ENCODE measurements at regions not wholly inside any gene's neighbourhood (a gene's known extent, or its start where the extent isn't known, plus 50 kb on each side); places are given as distances from the start of the nearest gene placed in this dataset.

GRCh38 chr1:96234299-96234698 lies 487.3 kb upstream of the PTBP2 start:
- Histone ChIP-seq H3K4me2 (ENCODE audit: low read length) (peak overlapping the region; percentile 49), H3K4me3 (ENCODE audit: insufficient read depth, low read depth, low read length) (no peak overlapping the region), H3K79me2 (ENCODE audit: insufficient read depth, low read length) (no peaks in the 10 kb centered on the region), H3K36me3 (ENCODE audit: insufficient read depth, low read length) (no peaks in the 10 kb centered on the region), H3K9ac (ENCODE audit: low read length) (no peak overlapping the region), H3K27me3 (ENCODE audit: insufficient read depth, low read length) (no peaks in the 10 kb centered on the region), H3K27ac (ENCODE audit: low read depth, low read length) (no peak overlapping the region), H3K4me1 (ENCODE audit: insufficient read depth, low read length) (peaks cover 3% of the 10 kb centered on the region), H3K9me3 (ENCODE audit: insufficient read depth, low read depth, low read length) (no peaks in the 10 kb centered on the region), H2AFZ (ENCODE audit: low read depth, low read length) (no peak overlapping the region), H4K20me1 (ENCODE audit: insufficient read depth, low read length) (no peaks in the 10 kb centered on the region)
- Mint-ChIP-seq H3K36me3 (ENCODE audit: low read depth, unreplicated experiment) (no peaks in the 10 kb centered on the region), H3K27me3 (ENCODE audit: low read depth, unreplicated experiment) (no peaks in the 10 kb centered on the region), H3K4me1 (ENCODE audit: low read depth, unreplicated experiment) (peaks cover 5% of the 10 kb centered on the region), H3K4me3 (ENCODE audit: unreplicated experiment) (no peak overlapping the region), H3K9me3 (ENCODE audit: unreplicated experiment) (no peaks in the 10 kb centered on the region), H3K27ac (ENCODE audit: unreplicated experiment) (no peak overlapping the region)
- FAIRE-seq, result no peak
- TF ChIP-seq EZH2 (IDR thresholded peaks at IDR 0.05; ENCODE audit: insufficient read depth, low read length), result no peak
- TF ChIP-seq CTCF (IDR thresholded peaks at IDR 0.05; ENCODE audit: insufficient read depth, low read depth, low read length), result no peak
- peak; percentile 72 for DNase-seq (ENCODE audit: low read depth)

- Histone ChIP-seq H3K9ac (ENCODE audit: low read length) (no peak overlapping the region), H3K9me3 (ENCODE audit: insufficient read depth, low read depth, low read length) (no peaks in the 10 kb centered on the region), H3K4me2 (ENCODE audit: low read length) (no peak overlapping the region), H3K27ac (ENCODE audit: low read depth, low read length) (no peak overlapping the region), H3K4me3 (ENCODE audit: insufficient read depth, low read depth, low read length) (no peak overlapping the region), H2AFZ (ENCODE audit: low read depth, low read length) (no peak overlapping the region), H3K4me1 (ENCODE audit: insufficient read depth, low read length) (peaks cover 3% of the 10 kb centered on the region), H4K20me1 (ENCODE audit: insufficient read depth, low read length) (no peaks in the 10 kb centered on the region), H3K79me2 (ENCODE audit: insufficient read depth, low read length) (no peaks in the 10 kb centered on the region), H3K27me3 (ENCODE audit: insufficient read depth, low read length) (no peaks in the 10 kb centered on the region), H3K36me3 (ENCODE audit: insufficient read depth, low read length) (no peaks in the 10 kb centered on the region)
- H3K4me3 Mint-ChIP-seq (ENCODE audit: unreplicated experiment), result no peak overlapping the region
- H3K36me3 Mint-ChIP-seq (ENCODE audit: low read depth, unreplicated experiment), result no peaks in the 10 kb centered on the region
- DNase-seq (ENCODE audit: low read depth), result peak; percentile 45
- TF ChIP-seq CTCF (IDR thresholded peaks at IDR 0.05; ENCODE audit: insufficient read depth, low read depth, low read length) (peak; percentile 66), EZH2 (IDR thresholded peaks at IDR 0.05; ENCODE audit: insufficient read depth, low read length) (no peak)
- H3K4me1 Mint-ChIP-seq (ENCODE audit: low read depth, unreplicated experiment), result peaks cover 5% of the 10 kb centered on the region
- no peaks in the 10 kb centered on the region for H3K27me3 Mint-ChIP-seq (ENCODE audit: low read depth, unreplicated experiment)
- FAIRE-seq, result peak; percentile 92
- no peaks in the 10 kb centered on the region for H3K9me3 Mint-ChIP-seq (ENCODE audit: unreplicated experiment)
- no peak overlapping the region for H3K27ac Mint-ChIP-seq (ENCODE audit: unreplicated experiment)
Observed at GRCh38 chr1:96236156-96236739, 485.3 kb upstream of the PTBP2 start.

GRCh38 chr1:96238426-96238825 lies 483.2 kb upstream of the PTBP2 start:
- Histone ChIP-seq H3K79me2 (ENCODE audit: insufficient read depth, low read length) (no peaks in the 10 kb centered on the region), H3K9ac (ENCODE audit: low read length) (no peak overlapping the region), H3K4me2 (ENCODE audit: low read length) (no peak overlapping the region), H3K9me3 (ENCODE audit: insufficient read depth, low read depth, low read length) (no peaks in the 10 kb centered on the region), H2AFZ (ENCODE audit: low read depth, low read length) (no peak overlapping the region), H3K36me3 (ENCODE audit: insufficient read depth, low read length) (no peaks in the 10 kb centered on the region), H3K4me1 (ENCODE audit: insufficient read depth, low read length) (peaks cover 3% of the 10 kb centered on the region), H3K27me3 (ENCODE audit: insufficient read depth, low read length) (no peaks in the 10 kb centered on the region), H4K20me1 (ENCODE audit: insufficient read depth, low read length) (no peaks in the 10 kb centered on the region), H3K4me3 (ENCODE audit: insufficient read depth, low read depth, low read length) (no peak overlapping the region), H3K27ac (ENCODE audit: low read depth, low read length) (no peak overlapping the region)
- FAIRE-seq, result no peak
- TF ChIP-seq EZH2 (IDR thresholded peaks at IDR 0.05; ENCODE audit: insufficient read depth, low read length) (no peak), CTCF (IDR thresholded peaks at IDR 0.05; ENCODE audit: insufficient read depth, low read depth, low read length) (no peak)
- H3K4me1 Mint-ChIP-seq (ENCODE audit: low read depth, unreplicated experiment), result peaks cover 5% of the 10 kb centered on the region
- no peaks in the 10 kb centered on the region for H3K27me3 Mint-ChIP-seq (ENCODE audit: low read depth, unreplicated experiment)
- no peak overlapping the region for H3K27ac Mint-ChIP-seq (ENCODE audit: unreplicated experiment)
- no peak overlapping the region for H3K4me3 Mint-ChIP-seq (ENCODE audit: unreplicated experiment)
- no peak for DNase-seq (ENCODE audit: low read depth)
- H3K36me3 Mint-ChIP-seq (ENCODE audit: low read depth, unreplicated experiment), result no peaks in the 10 kb centered on the region
- no peaks in the 10 kb centered on the region for H3K9me3 Mint-ChIP-seq (ENCODE audit: unreplicated experiment)

All from astrocyte (in vitro differentiated cells and primary cell).